Gastroesophageal sphincter (tissue), 3 donors: ENCODE measurements at regions not wholly inside any gene's neighbourhood (a gene's known extent, or its start where the extent isn't known, plus 50 kb on each side); places are given as distances from the start of the nearest gene placed in this dataset.

Experiments used
- CTCF ChIP-seq, 4 experiments: fragments of 200-600 bp in 2 of 4; fragments of 450-650 bp in 2 of 4; sonication (generic) in 1 of 4; IDR thresholded peaks; one replicate each; pipeline ENCODE4 v1.5.1; 2017 to 2019; ENCODE audit warnings: antibody characterized with exemption in 4 of 4, mild to moderate bottlenecking in 2 of 4, moderate library complexity in 2 of 4
- EP300 ChIP-seq: sonication (generic); formaldehyde crosslinking; IDR thresholded peaks from one replicate; pipeline ENCODE4 v1.6.1; 2017; ENCODE audit warnings: antibody characterized with exemption, mild to moderate bottlenecking
- POLR2A ChIP-seq, 2 donors: fragments of 450-650 bp; IDR thresholded peaks; one replicate each; pipeline ENCODE4 v1.6.1; 2017; ENCODE audit warnings: antibody characterized with exemption in 2 of 2, mild to moderate bottlenecking in 2 of 2, moderate library complexity in 1 of 2
- POLR2AphosphoS5 ChIP-seq: sonication (generic); formaldehyde crosslinking; IDR thresholded peaks from one replicate; pipeline ENCODE4 v1.6.1; 2017; ENCODE audit warnings: antibody characterized with exemption

- TF ChIP-seq POLR2A (IDR thresholded peaks at IDR 0.05), result no peak
- TF ChIP-seq CTCF (IDR thresholded peaks at IDR 0.05), result no peak
- TF ChIP-seq POLR2AphosphoS5, result peak; percentile 48
- no peak for TF ChIP-seq EP300
These were observed 126.9 kb upstream of the KLF6 start for GRCh38 chr10:3911713-3912442.
